Daoy (cell line): ENCODE measurements at regions not wholly inside any gene's neighbourhood (a gene's known extent, or its start where the extent isn't known, plus 50 kb on each side); places are given as distances from the start of the nearest gene placed in this dataset.

Experiments
- DNase-seq: peaks from one replicate; pipeline ENCODE4 v3.0.0-alpha.2; 2015; ENCODE audit warnings: low read depth

DNA sequence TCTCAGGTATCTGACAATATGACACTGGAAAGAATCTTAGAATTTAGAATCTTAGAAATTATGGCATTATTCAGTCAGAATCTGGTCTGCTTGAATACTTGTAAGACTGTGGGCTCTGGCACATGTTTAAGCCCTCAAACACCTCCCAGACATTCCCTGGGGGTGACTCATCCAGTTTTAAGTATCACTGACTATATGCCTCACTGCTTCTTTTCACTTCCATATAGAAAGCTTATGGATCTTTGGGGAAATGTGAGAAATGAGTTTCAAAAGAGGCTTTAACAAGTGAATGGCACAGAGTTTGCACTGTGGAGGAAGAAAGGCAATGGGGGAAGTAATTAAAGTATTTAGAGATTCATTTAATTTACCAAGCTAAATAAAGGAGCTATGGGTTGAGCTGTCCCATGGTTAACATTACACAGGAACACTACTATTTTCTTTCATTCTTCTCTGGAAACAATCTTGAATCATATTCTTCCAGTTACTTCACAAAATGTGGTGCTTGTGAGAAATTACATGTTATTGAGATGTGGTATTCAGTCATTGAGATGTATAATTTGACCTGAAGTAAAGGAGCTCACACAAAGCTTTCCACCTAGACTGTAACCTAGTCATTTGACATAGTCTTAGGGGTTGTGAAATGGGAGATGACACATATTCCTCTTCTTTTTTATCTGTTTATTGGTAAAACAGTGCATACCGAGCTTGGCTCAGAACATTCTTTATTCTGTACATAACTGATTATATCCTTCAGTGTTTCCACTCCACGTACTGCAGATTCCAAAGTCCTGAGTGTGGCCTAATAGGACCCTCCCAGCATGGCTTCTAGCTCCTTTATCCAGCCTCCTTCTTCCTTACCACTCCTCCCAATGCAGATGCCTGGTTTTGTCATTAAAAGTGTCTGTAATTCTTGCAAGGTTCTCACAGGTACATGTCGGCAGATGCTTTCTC lies 544.6 kb upstream of the NECTIN3 start:
- peak; percentile 85 for DNase-seq

- no peak for DNase-seq
Measured at GRCh38 chr3:110528305-110529121, 543.1 kb upstream of the NECTIN3 start.

DNA sequence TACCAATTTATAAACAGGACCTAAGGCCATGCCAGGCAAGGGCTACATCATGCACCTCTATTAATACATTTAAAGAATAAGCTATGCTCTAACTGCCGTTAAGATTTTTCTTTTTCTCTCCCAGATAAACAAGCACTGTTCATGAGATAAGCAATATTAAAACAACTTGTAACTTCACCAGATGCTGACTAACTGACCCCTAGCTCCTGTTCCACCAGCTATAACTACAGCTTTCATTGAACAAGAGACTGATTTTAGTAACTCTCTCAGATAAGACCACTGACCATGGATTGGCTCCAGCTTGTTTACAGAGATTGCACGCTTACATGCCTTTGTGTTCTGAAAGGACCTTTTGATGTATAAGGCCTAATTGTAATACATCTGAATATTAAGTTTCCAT lies 540.7 kb upstream of the NECTIN3 start:
- no peak for DNase-seq

DNA sequence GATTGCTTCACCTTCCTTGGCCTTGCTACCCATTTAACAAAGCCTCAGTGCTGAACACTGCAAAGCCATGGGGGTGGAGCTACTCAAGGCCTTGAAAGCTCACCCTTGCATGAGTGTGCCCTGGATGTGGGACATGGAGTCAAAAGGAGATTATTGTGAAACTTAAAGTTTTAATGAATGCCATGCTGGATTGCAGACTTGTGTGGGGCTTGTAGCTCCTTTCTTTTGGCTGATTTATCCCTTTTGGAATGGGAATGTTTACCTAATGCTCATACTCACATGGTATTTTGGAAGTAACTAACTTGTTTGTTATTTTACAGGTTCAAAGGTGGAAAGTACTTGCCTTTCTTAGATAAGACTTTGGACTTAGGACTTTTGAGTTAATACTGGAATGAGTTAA lies 538.5 kb upstream of the NECTIN3 start:
- no peak for DNase-seq

DNA sequence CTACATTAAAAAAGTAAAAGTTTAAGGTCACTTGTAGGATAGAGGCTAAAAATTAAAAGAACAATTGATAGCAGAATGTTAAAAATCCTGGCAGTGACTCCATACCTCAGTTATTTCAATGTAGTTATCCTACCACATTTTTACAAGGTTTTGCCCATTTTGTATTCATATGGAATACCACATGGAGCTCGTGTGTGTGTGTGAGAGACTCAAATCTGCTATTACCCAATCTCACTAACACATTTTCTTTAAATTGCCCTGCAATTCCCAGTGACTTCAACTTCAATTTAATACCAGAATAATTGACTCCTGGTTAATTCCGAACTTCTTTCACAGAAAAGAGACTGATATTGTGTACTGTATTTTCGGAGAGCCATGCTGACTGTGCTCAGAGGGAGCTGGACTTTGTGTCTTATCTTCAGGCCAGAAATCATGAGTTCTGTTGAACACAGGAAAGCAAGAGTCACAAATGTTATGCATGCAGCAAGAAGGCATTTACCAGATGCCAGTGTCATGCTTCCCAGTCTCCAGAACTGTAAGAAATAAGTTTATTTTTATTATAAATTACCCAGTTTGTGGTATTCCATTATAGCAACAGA lies 529.0 kb upstream of the NECTIN3 start:
- no peak for DNase-seq

DNA sequence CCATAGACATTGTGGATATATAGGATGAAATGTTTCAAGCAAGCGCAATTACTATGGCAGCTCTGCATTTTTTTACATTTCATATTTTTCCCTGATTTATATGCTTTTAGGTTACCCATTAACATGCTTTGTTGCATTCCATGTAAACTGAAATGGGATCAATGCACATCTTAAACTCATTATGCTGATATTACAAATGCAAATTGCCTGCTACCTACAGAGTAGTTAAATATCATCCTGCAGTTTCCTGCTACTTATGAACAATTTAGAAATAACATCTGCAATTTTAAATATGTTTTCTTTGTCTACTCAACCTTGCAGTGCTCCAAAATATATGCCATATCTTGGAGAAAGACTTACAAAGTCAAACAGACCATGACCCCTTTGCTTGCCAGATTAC lies 526.9 kb upstream of the NECTIN3 start:
- no peak for DNase-seq

DNA sequence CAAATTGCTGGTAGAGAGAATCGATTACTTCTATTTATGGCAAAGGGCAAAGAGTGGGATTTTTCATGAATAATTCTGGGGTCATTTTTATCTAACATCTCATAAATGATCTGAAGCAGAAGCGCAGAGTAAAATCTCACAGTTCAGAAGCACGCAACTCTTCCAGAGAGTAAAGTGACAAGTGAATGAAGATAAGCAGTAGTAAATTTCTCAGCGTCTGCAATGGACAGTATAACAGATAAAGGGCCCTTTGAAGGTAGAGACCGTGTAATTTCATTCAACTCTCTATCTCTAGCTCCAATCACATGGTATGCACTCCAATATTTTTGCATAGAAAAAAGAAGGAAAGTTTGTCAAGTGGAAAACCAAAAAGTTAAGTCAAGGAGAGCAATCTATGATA lies 521.1 kb upstream of the NECTIN3 start:
- DNase-seq: no peak

GRCh38 chr3:110562621-110563020 lies 509.0 kb upstream of the NECTIN3 start:
- DNase-seq: peak; percentile 25

GRCh38 chr3:110564674-110565073 lies 506.9 kb upstream of the NECTIN3 start:
- no peak for DNase-seq

GRCh38 chr3:110567029-110567428 lies 504.6 kb upstream of the NECTIN3 start:
- DNase-seq: no peak

GRCh38 chr3:110568246-110568645 lies 503.4 kb upstream of the NECTIN3 start:
- DNase-seq: peak; percentile 63

DNA sequence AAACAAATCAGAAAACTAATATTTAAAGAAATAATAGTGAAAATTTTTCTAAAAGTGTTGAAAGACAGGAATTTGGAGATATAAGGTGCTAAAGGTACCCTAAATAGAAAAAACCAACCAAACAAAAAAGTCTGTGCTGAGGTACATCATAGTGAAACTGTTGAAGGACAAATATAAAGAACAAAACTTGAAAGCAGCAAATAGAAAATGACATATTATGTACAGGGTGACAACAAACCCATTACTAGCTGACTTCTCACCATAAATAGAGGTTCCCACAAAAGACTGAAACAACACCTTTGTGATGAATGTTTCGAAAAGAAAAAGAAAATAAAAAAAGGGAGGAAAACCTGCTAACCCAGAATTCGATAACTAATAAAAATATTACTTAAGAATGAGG lies 502.5 kb upstream of the NECTIN3 start:
- DNase-seq: no peak

DNA sequence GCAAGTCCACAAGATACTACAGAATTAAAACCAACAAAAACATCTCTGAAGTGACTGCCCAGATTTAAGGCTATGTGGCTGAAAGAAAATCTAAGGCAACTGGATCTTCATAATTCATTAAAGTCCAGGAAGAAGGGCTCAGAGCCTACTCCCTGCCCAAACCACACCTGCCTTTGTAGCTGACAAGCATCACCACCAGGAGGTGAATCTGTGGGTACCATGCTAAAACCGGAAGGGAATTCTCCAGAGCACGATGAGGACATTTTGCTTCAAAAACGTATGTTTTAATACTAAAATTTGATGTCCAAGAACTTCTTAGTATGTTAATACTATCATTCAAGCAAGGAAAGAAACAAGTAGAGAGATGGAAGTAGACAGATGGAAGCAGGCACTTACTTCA lies 495.9 kb upstream of the NECTIN3 start:
- no peak for DNase-seq

GRCh38 chr3:110576960-110577359 lies 494.7 kb upstream of the NECTIN3 start:
- peak; percentile 79 for DNase-seq

- DNase-seq: no peak
Measured at GRCh38 chr3:110577854-110578253, 493.8 kb upstream of the NECTIN3 start.

DNA sequence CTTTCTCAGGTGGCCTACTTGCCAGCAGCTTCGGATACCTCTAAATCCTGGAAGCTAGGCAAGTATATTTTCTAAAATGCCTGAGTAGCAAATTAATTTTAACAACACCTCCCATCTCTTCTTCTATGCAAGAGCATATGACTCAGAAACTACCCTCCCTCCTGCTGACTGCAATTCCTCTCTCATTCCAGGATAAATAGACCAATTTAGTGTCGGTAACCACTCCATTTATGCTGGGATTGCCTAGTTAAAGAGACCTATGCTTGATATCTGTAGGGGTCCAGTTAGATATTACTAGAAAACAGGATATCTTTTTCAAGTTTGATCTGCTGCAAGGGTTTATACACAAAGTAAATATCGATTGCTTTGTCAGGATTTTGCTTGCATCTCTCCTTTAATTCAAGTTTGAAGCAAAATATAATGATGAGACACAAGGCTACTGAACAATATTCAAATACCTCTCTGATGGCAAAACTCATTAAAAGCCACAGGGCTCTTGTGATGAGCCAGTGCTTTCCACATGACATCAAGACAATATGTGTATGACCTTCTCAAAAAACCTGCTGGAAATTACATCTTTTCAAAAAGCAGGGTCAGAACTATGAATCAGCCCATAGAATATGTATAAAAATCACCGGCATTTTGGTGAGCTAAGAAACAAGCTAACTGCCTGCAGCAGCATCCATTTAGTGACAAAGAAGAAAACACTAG lies 491.6 kb upstream of the NECTIN3 start:
- peak; percentile 47 for DNase-seq

DNA sequence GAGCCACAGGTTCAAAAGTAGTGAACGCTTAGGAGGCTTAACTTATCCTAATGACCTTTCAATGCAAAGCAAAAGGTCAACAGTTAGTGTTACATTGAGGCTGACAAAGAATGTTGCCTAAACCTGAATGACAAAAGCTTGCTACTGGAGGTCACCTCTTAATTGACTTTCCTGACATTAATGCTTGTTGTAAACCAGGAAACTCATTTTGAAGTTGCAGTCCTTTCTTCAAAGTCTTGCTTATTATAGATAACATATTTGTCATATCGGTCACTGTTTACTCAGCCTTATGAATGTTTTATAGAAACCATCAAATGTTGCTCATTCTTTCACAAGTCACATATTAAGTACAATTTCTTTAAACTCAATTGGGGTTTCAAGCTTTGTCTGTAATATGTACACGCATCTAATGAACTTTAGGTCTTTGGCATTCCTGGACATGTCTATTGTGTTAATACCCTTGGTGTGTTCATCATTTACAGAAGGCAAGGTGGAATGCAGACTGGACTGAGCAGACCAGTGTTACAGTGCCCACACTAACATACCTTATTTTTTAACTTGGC lies 488.2 kb upstream of the NECTIN3 start:
- no peak for DNase-seq

- no peak for DNase-seq
Measured at GRCh38 chr3:110588906-110589305, 482.7 kb upstream of the NECTIN3 start.

GRCh38 chr3:110589341-110589740 lies 482.3 kb upstream of the NECTIN3 start:
- no peak for DNase-seq

DNA sequence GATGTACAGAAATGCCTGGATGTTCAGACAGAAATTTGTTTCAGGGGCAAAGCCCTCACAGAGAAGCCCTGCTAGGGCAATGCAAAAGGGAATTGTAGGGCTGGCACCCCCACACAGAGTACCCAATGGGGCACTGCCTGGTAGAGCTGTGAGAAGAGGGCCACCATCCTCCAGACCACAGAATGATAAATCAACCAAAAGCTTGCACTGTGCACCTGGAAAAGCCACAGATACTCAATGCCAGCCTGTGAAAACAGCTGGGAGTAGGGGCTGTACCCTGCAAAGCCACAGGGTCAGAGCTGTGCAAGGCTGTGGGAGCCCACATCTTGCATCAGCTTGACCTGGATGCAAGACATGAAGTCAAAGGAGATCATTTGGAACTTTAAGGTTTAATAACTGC lies 477.9 kb upstream of the NECTIN3 start:
- DNase-seq: no peak

- DNase-seq: no peak
Measured at GRCh38 chr3:110598847-110599490, 472.6 kb upstream of the NECTIN3 start.
